OCI-LY7 (cell line): ENCODE measurements at regions not wholly inside any gene's neighbourhood (a gene's known extent, or its start where the extent isn't known, plus 50 kb on each side); places are given as distances from the start of the nearest gene placed in this dataset.

Experiments used
- BruUV-seq: library from RNA; stranded (reverse); fragments of 400-500 nt; replicated peaks from 2 replicates; lab custom pipeline; 2021; lab: Mats Ljungman, UMichigan
- CTCF ChIA-PET: fragments of 300-600 bp; sonication (Branson Sonifier 250); formaldehyde crosslinking; loops from one replicate; lab custom pipeline; 2022; ENCODE audit warnings: antibody characterized with exemption; ENCODE audit not compliant: unreplicated experiment; lab: Charles Lee
- POLR2A ChIA-PET: fragments of 300-600 bp; sonication (Branson Sonifier 250); formaldehyde crosslinking; loops from one replicate; lab custom pipeline; 2022; ENCODE audit warnings: antibody characterized with exemption; lab: Charles Lee
- DNase-seq: peaks from one replicate; pipeline ENCODE4 v3.0.0-alpha.2; 2015; ENCODE audit warnings: low spot score
- H2AFZ ChIP-seq: fragments of 200-600 bp; sonication (generic), shearing (Covaris generic); 2 replicates; pipeline ENCODE4 v1.6.1; 2014; ENCODE audit warnings: mild to moderate bottlenecking, antibody characterized with exemption, low read length, moderate library complexity
- H3K27ac ChIP-seq: fragments of 200-600 bp; sonication (generic); 2 replicates; pipeline ENCODE4 v1.5.1; 2014; ENCODE audit warnings: mixed run types, low read depth, mild to moderate bottlenecking, moderate library complexity, low read length, inconsistent platforms; ENCODE audit not compliant: poor library complexity, severe bottlenecking
- H3K36me3 ChIP-seq: fragments of 200-600 bp; sonication (generic); 2 replicates; pipeline ENCODE4 v1.6.1; 2014; ENCODE audit warnings: mild to moderate bottlenecking, antibody characterized with exemption, low read length, moderate library complexity, mixed read lengths; ENCODE audit not compliant: insufficient read depth
- H3K4me1 ChIP-seq: fragments of 200-600 bp; sonication (generic); 2 replicates; pipeline ENCODE4 v1.5.1; 2014; ENCODE audit warnings: mild to moderate bottlenecking, low read length; ENCODE audit not compliant: insufficient read depth, poor library complexity, severe bottlenecking
- H3K4me2 ChIP-seq: fragments of 200-600 bp; sonication (generic); 2 replicates; pipeline ENCODE4 v1.6.1; 2014; ENCODE audit warnings: mild to moderate bottlenecking, low read length
- H3K4me3 ChIP-seq: fragments of 200-600 bp; sonication (generic); 2 replicates; pipeline ENCODE4 v1.5.1; 2014; ENCODE audit warnings: mild to moderate bottlenecking, low read depth, low read length; ENCODE audit not compliant: poor library complexity, severe bottlenecking
- H3K79me2 ChIP-seq: fragments of 200-600 bp; sonication (generic); 2 replicates; pipeline ENCODE4 v1.6.1; 2016; ENCODE audit warnings: low read depth, mild to moderate bottlenecking, low read length, moderate library complexity, mixed read lengths; ENCODE audit not compliant: insufficient read depth
- H3K9me2 ChIP-seq: fragments of 200-600 bp; sonication (generic); 2 replicates; pipeline ENCODE4 v1.6.1; 2016; ENCODE audit warnings: mild to moderate bottlenecking, low read length, mixed read lengths; ENCODE audit not compliant: insufficient read depth
- H3K9me3 ChIP-seq: fragments of 200-600 bp; sonication (generic); 2 replicates; pipeline ENCODE4 v1.6.1; 2014; ENCODE audit warnings: mild to moderate bottlenecking, mixed run types, low read length, mixed read lengths
- H4K20me1 ChIP-seq: fragments of 200-600 bp; sonication (generic); 2 replicates; pipeline ENCODE4 v1.6.1; 2014; ENCODE audit warnings: mild to moderate bottlenecking, antibody characterized with exemption, low read length, moderate library complexity, mixed read lengths; ENCODE audit not compliant: insufficient read depth
- CTCF ChIP-seq: fragments of 200-600 bp; sonication (generic); conservative IDR thresholded peaks from 2 replicates; pipeline ENCODE4 v1.5.1; 2014; ENCODE audit warnings: mild to moderate bottlenecking, antibody characterized with exemption, low read length, moderate library complexity, mixed read lengths
- EZH2phosphoT487 ChIP-seq: fragments of 200-600 bp; sonication (generic); IDR thresholded peaks from 2 replicates; pipeline ENCODE4 v1.6.1; 2018; ENCODE audit warnings: low read depth, borderline replicate concordance, mild to moderate bottlenecking, mixed run types, antibody characterized with exemption, low read length, moderate library complexity, mixed read lengths
- intact Hi-C: fragments of 100-400 bp; cut with micrococcal nuclease; formaldehyde crosslinking; loops from one replicate; pipeline ENCODE4 v1.10.0; 2022; ENCODE audit not compliant: unreplicated experiment

GRCh38 chr10:64098994-64099393, 577.8 kb downstream of the REEP3 start:
- POLR2A ChIA-PET, result no interaction called here
- no peak overlapping the region for H3K4me3 ChIP-seq
- no TSS peak for BruUV-seq

GRCh38 chr10:64101606-64102263, 580.5 kb downstream of the REEP3 start:
- intact Hi-C loops, result no loop called here
- POLR2A ChIA-PET, result no interaction called here

More at GRCh38 chr10:64098994-64099393, 577.8 kb downstream of the REEP3 start:
- CTCF ChIA-PET, result no interaction called here
- Histone ChIP-seq H3K4me2 (no peak overlapping the region), H3K79me2 (no peaks in the 10 kb centered on the region), H3K36me3 (no peaks in the 10 kb centered on the region), H4K20me1 (no peaks in the 10 kb centered on the region), H3K4me1 (no peaks in the 10 kb centered on the region), H3K27ac (no peak overlapping the region), H3K9me3 (no peaks in the 10 kb centered on the region), H3K9me2 (no peaks in the 10 kb centered on the region), H2AFZ (no peak overlapping the region)
- DNase-seq, result no peak
- intact Hi-C loops, result no loop called here
- no peak for TF ChIP-seq CTCF
- TF ChIP-seq EZH2phosphoT487, result no peak

DNA sequence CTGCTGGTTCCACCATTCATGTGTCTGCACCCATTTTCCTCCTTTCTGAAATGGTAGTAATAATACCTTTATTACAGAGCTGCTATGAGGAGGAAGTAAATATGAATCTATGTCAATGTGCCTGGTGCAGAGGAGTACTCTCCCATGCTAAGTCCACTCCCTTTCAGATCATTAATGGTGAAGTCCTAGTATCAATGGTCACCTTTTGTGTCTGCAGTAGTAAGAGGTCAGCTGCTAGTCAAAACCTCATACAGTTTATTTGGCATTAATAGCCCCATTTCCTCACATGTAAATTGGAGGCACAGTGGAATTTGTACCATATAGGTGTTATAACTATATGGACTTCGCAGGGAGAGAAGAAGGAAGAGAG, 581.0 kb downstream of the REEP3 start:
- Histone ChIP-seq H3K4me2 (no peak overlapping the region), H3K9me3 (no peaks in the 10 kb centered on the region), H3K9me2 (no peaks in the 10 kb centered on the region), H3K36me3 (no peaks in the 10 kb centered on the region), H3K4me3 (no peak overlapping the region), H3K4me1 (no peaks in the 10 kb centered on the region), H4K20me1 (no peaks in the 10 kb centered on the region), H3K27ac (no peak overlapping the region), H2AFZ (no peak overlapping the region), H3K79me2 (no peaks in the 10 kb centered on the region)
- TF ChIP-seq CTCF (no peak), EZH2phosphoT487 (no peak)
- BruUV-seq, result no TSS peak
- POLR2A ChIA-PET, result no interaction called here
- no peak for DNase-seq
- CTCF ChIA-PET, result no interaction called here
- intact Hi-C loops, result no loop called here

More at GRCh38 chr10:64101606-64102263, 580.5 kb downstream of the REEP3 start:
- H4K20me1 ChIP-seq, result no peaks in the 10 kb centered on the region
- no peak overlapping the region for H3K27ac ChIP-seq
- no TSS peak for BruUV-seq
- H3K9me3 ChIP-seq, result no peaks in the 10 kb centered on the region
- no peaks in the 10 kb centered on the region for H3K9me2 ChIP-seq
- no peak overlapping the region for H2AFZ ChIP-seq
- H3K4me1 ChIP-seq, result no peaks in the 10 kb centered on the region
- H3K4me3 ChIP-seq, result no peak overlapping the region
- no peak for TF ChIP-seq EZH2phosphoT487
- H3K79me2 ChIP-seq, result no peaks in the 10 kb centered on the region
- H3K4me2 ChIP-seq, result no peak overlapping the region
- CTCF ChIA-PET, result no interaction called here
- no peaks in the 10 kb centered on the region for H3K36me3 ChIP-seq
- DNase-seq, result no peak
